GM23338 (cell line): ENCODE measurements at regions not wholly inside any gene's neighbourhood (a gene's known extent, or its start where the extent isn't known, plus 50 kb on each side); places are given as distances from the start of the nearest gene placed in this dataset.

Source experiments
- ATAC-seq: fragments of 200-7000 bp; cut with Tn5 transposase; 3 replicates; pipeline ENCODE4 v1.9.1; 2020
- DNase-seq: peaks from one replicate; pipeline ENCODE4 v3.0.0-alpha.2; 2015; ENCODE audit warnings: low spot score
- H2AFZ ChIP-seq: fragments of 200-600 bp; sonication (generic); 2 replicates; pipeline ENCODE4 v1.8.0; 2016; ENCODE audit warnings: antibody characterized with exemption, mild to moderate bottlenecking, moderate library complexity
- H3F3A ChIP-seq: fragments of 200-600 bp; sonication (generic); replicated peaks from 2 replicates; pipeline ENCODE4 v1.8.0; 2017; ENCODE audit warnings: antibody characterized with exemption, mixed run types, low read depth
- H3K27ac ChIP-seq: fragments of 200-600 bp; sonication (generic); 2 replicates; pipeline ENCODE4 v1.6.1; 2016; ENCODE audit warnings: low read depth
- H3K27me3 ChIP-seq: fragments of 200-600 bp; sonication (generic); 2 replicates; pipeline ENCODE4 v1.8.0; 2016; ENCODE audit warnings: mild to moderate bottlenecking, mixed run types, moderate library complexity; ENCODE audit not compliant: insufficient read depth
- H3K36me3 ChIP-seq: fragments of 200-600 bp; sonication (generic); 2 replicates; pipeline ENCODE4 v1.8.0; 2016; ENCODE audit warnings: mild to moderate bottlenecking; ENCODE audit not compliant: insufficient read depth
- H3K4me1 ChIP-seq: fragments of 200-600 bp; sonication (generic); 2 replicates; pipeline ENCODE4 v1.8.0; 2016; ENCODE audit warnings: mild to moderate bottlenecking, moderate library complexity; ENCODE audit not compliant: insufficient read depth
- H3K4me2 ChIP-seq: fragments of 200-600 bp; sonication (generic); 2 replicates; pipeline ENCODE4 v1.7.1; 2017; ENCODE audit warnings: mixed run types
- H3K4me3 ChIP-seq: fragments of 200-600 bp; sonication (generic); 2 replicates; pipeline ENCODE4 v1.6.1; 2016; ENCODE audit warnings: mixed run types
- H3K79me2 ChIP-seq: fragments of 200-600 bp; sonication (generic); replicated peaks from 2 replicates; pipeline ENCODE4 v1.8.0; 2017; ENCODE audit warnings: mild to moderate bottlenecking; ENCODE audit not compliant: insufficient read depth
- H3K9me2 ChIP-seq: fragments of 200-600 bp; sonication (generic); 2 replicates; pipeline ENCODE4 v1.8.0; 2017; ENCODE audit not compliant: insufficient read depth
- H4K20me1 ChIP-seq: fragments of 200-600 bp; sonication (generic); replicated peaks from 2 replicates; pipeline ENCODE4 v1.8.0; 2017; ENCODE audit warnings: mild to moderate bottlenecking; ENCODE audit not compliant: insufficient read depth
- H3K27ac Mint-ChIP-seq: 2 replicates; pipeline ENCODE4 v1.8.0; 2020; ENCODE audit warnings: inconsistent platforms, mild to moderate bottlenecking, moderate library complexity, mixed read lengths
- H3K27me3 Mint-ChIP-seq: 3 replicates; pipeline ENCODE4 v1.8.0; 2022; ENCODE audit warnings: low read depth, mild to moderate bottlenecking, moderate library complexity, mixed read lengths, inconsistent platforms; ENCODE audit not compliant: insufficient read depth, poor library complexity
- H3K36me3 Mint-ChIP-seq: 3 replicates; pipeline ENCODE4 v1.8.0; 2021; ENCODE audit warnings: low read depth, mild to moderate bottlenecking, inconsistent platforms, moderate library complexity, mixed read lengths
- H3K4me1 Mint-ChIP-seq: 3 replicates; pipeline ENCODE4 v1.8.0; 2020; ENCODE audit warnings: mild to moderate bottlenecking, inconsistent platforms, mixed read lengths
- H3K4me3 Mint-ChIP-seq: 3 replicates; pipeline ENCODE4 v1.8.0; 2021; ENCODE audit warnings: moderate library complexity, mild to moderate bottlenecking, inconsistent platforms, mixed read lengths
- H3K9me3 Mint-ChIP-seq: 3 replicates; pipeline ENCODE4 v1.8.0; 2020; ENCODE audit warnings: moderate library complexity, mild to moderate bottlenecking, inconsistent platforms, mixed read lengths
- CREB1 ChIP-seq: fragments of 250-450 bp; sonication (Bioruptor Pico); IDR thresholded peaks from 2 replicates; pipeline ENCODE4 v1.5.0; 2020; ENCODE audit warnings: low read depth, mild to moderate bottlenecking, moderate library complexity
- CTCF ChIP-seq, 2 experiments: fragments of 200-600 bp in 1 of 2; sonication (generic) in 1 of 2; conservative IDR thresholded peaks; 2 replicates each; pipeline versions ENCODE4 v1.5.1 to v1.6.1; 2016 to 2017; ENCODE audit warnings: antibody characterized with exemption in 2 of 2, low read depth in 2 of 2, mild to moderate bottlenecking in 2 of 2, moderate library complexity in 1 of 2
- ETS1 ChIP-seq: IDR thresholded peaks from 2 replicates; pipeline ENCODE4 v1.6.1; 2016; ENCODE audit warnings: antibody characterized with exemption
- EZH2 ChIP-seq: fragments of 200-600 bp; sonication (generic); IDR thresholded peaks from one replicate; pipeline ENCODE4 v1.8.0; 2017; ENCODE audit warnings: antibody characterized with exemption, mild to moderate bottlenecking, low read depth; ENCODE audit not compliant: unreplicated experiment
- EZH2phosphoT487 ChIP-seq: fragments of 200-600 bp; sonication (generic); IDR thresholded peaks from one replicate; pipeline ENCODE4 v1.8.1; 2018; ENCODE audit warnings: antibody characterized with exemption; ENCODE audit not compliant: unreplicated experiment
- JUNB ChIP-seq: IDR thresholded peaks from one replicate; pipeline ENCODE4 v1.6.1; 2016; ENCODE audit warnings: antibody characterized with exemption; ENCODE audit not compliant: unreplicated experiment
- NANOG ChIP-seq: IDR thresholded peaks from 2 replicates; pipeline ENCODE4 v1.6.1; 2016; ENCODE audit warnings: antibody characterized with exemption, borderline replicate concordance
- POLR2AphosphoS5 ChIP-seq: IDR thresholded peaks from 2 replicates; pipeline ENCODE4 v1.6.1; 2016; ENCODE audit warnings: antibody characterized with exemption, low read depth
- REST ChIP-seq: IDR thresholded peaks from one replicate; pipeline ENCODE4 v1.6.1; 2018; ENCODE audit warnings: antibody characterized with exemption; ENCODE audit not compliant: unreplicated experiment
- STAT1 ChIP-seq: IDR thresholded peaks from one replicate; pipeline ENCODE4 v1.6.1; 2016; ENCODE audit warnings: antibody characterized with exemption; ENCODE audit not compliant: unreplicated experiment
- ZNF114 ChIP-seq: fragments of 250-450 bp; sonication (Bioruptor Pico); IDR thresholded peaks from 2 replicates; pipeline ENCODE4 v1.5.0; 2020; ENCODE audit warnings: mild to moderate bottlenecking, moderate library complexity
- ZNF331 ChIP-seq: fragments of 250-450 bp; sonication (Bioruptor Pico); IDR thresholded peaks from 2 replicates; pipeline ENCODE4 v1.5.0; 2020; ENCODE audit warnings: low read depth, mild to moderate bottlenecking, moderate library complexity
- ZNF462 ChIP-seq: fragments of 250-450 bp; sonication (Bioruptor Pico); IDR thresholded peaks from 2 replicates; pipeline ENCODE4 v1.5.0; 2020; ENCODE audit warnings: mild to moderate bottlenecking, moderate library complexity

GRCh38 chr21:7933923-7934322 is 2587.5 kb upstream of the TPTE start:
- H3K36me3 Mint-ChIP-seq, result peaks cover 72% of the 10 kb centered on the region
- no peak overlapping the region; the same call in 1 of the 2 replicates for H3K4me3 ChIP-seq
- H3K9me3 Mint-ChIP-seq, result no peaks in the 10 kb centered on the region

More at GRCh38 chr21:7933923-7934322, 2587.5 kb upstream of the TPTE start:
- Histone ChIP-seq H3K36me3 (peaks cover 72% of the 10 kb centered on the region), H3K27ac (no peak overlapping the region), H3F3A (no peaks in the 10 kb centered on the region), H3K4me1 (no peaks in the 10 kb centered on the region), H3K4me2 (no peak overlapping the region), H2AFZ (no peak overlapping the region), H3K27me3 (no peaks in the 10 kb centered on the region), H4K20me1 (no peaks in the 10 kb centered on the region), H3K79me2 (no peaks in the 10 kb centered on the region), H3K9me2 (no peaks in the 10 kb centered on the region)
- ATAC-seq, result no peak
- H3K4me1 Mint-ChIP-seq, result no peaks in the 10 kb centered on the region
- no peak for DNase-seq
- no peak for TF ChIP-seq ZNF114 (CRISPR knock-in tag)
- TF ChIP-seq CREB1 (CRISPR knock-in tag), result no peak
- no peak for TF ChIP-seq NANOG
- no peak for TF ChIP-seq ZNF331
- TF ChIP-seq POLR2AphosphoS5, result no peak
- no peak for TF ChIP-seq JUNB
- TF ChIP-seq CTCF (conservative IDR thresholded peaks at IDR 0.05; ENCODE audit: low read depth in 2 of 2), result no peak
- no peak for TF ChIP-seq REST
- no peak for TF ChIP-seq STAT1
- TF ChIP-seq ETS1, result no peak
- no peak for TF ChIP-seq EZH2
- no peak for TF ChIP-seq EZH2phosphoT487
- no peak for TF ChIP-seq ZNF462 (CRISPR knock-in tag)
- H3K27ac Mint-ChIP-seq, result no peak overlapping the region
- H3K27me3 Mint-ChIP-seq, result peaks cover 43% of the 10 kb centered on the region
- no peak overlapping the region for H3K4me3 Mint-ChIP-seq
